ENCODE measurements at regions not wholly inside any gene's neighbourhood (a gene's known extent, or its start where the extent isn't known, plus 50 kb on each side); places are given as distances from the start of the nearest gene placed in this dataset.
A peak's percentile ranks its signal among the peaks of the same experiment; 100 is the strongest.

- in situ Hi-C loops (cut with MboI): no loop called here
Observed at GRCh38 chr15:93826790-93827189, 404.6 kb upstream of the MCTP2 start.

GRCh38 chr15:93826293-93826692 is 405.1 kb upstream of the MCTP2 start:
- no peak overlapping the region for H3K4me2 ChIP-seq (ENCODE audit: unreplicated experiment)
- peaks cover 4% of the 10 kb centered on the region for H3K4me1 ChIP-seq (ENCODE audit: insufficient read depth)
- H3K27me3 ChIP-seq (replicated peaks; ENCODE audit: insufficient read depth): no peaks in the 10 kb centered on the region
- no peaks in the 10 kb centered on the region for H3K79me2 ChIP-seq (ENCODE audit: insufficient read depth)
- no peak for TF ChIP-seq EZH2phosphoT487 (IDR thresholded peaks at IDR 0.05; ENCODE audit: insufficient read depth, low read depth)
- no peak for TF ChIP-seq EZH2 (IDR thresholded peaks at IDR 0.05; ENCODE audit: insufficient read depth, poor library complexity, severe bottlenecking)
- H3K9ac ChIP-seq: no peak overlapping the region
- 8 to 16% methylated on average over 3 of the region's 3 CpGs for WGBS, 2 experiments (ENCODE audit: low coverage in 1 of 2, low lambda C conversion rate in 2 of 2, missing lambda C conversion rate in 2 of 2)
- no peak overlapping the region for H2AFZ ChIP-seq
- no peaks in the 10 kb centered on the region for H3K9me2 ChIP-seq (ENCODE audit: insufficient read depth)
- no peaks in the 10 kb centered on the region for H4K20me1 ChIP-seq (ENCODE audit: insufficient read depth)
- in situ Hi-C loops (cut with MboI): no loop called here
- no peaks in the 10 kb centered on the region for H3K9me3 ChIP-seq (ENCODE audit: low read depth)
- no peak overlapping the region for H3K4me3 ChIP-seq
- no peak overlapping the region for H3K27ac ChIP-seq
- no peaks in the 10 kb centered on the region for H3K36me3 ChIP-seq (ENCODE audit: low read depth)
- no peak for DNase-seq
- 0 out of 2 replicates have a peak, but pooled peaks cover 4% of the 10 kb centered on the region for H3F3A ChIP-seq (ENCODE audit: insufficient read depth)

More at GRCh38 chr15:93826790-93827189, 404.6 kb upstream of the MCTP2 start:
- TF ChIP-seq EZH2phosphoT487 (IDR thresholded peaks at IDR 0.05; ENCODE audit: insufficient read depth, low read depth) (no peak), EZH2 (IDR thresholded peaks at IDR 0.05; ENCODE audit: insufficient read depth, poor library complexity, severe bottlenecking) (no peak)
- no peak for DNase-seq
- WGBS, 2 experiments (ENCODE audit: low coverage in 1 of 2, low lambda C conversion rate in 2 of 2, missing lambda C conversion rate in 2 of 2): 15 to 17% methylated on average over 4 of the region's 4 CpGs
- Histone ChIP-seq H3K9ac (no peak overlapping the region), H3K36me3 (ENCODE audit: low read depth) (no peaks in the 10 kb centered on the region), H4K20me1 (ENCODE audit: insufficient read depth) (no peaks in the 10 kb centered on the region), H3K4me1 (ENCODE audit: insufficient read depth) (peaks cover 4% of the 10 kb centered on the region), H3K27me3 (replicated peaks; ENCODE audit: insufficient read depth) (no peaks in the 10 kb centered on the region), H3K9me2 (ENCODE audit: insufficient read depth) (no peaks in the 10 kb centered on the region), H3K79me2 (ENCODE audit: insufficient read depth) (no peaks in the 10 kb centered on the region), H3K9me3 (ENCODE audit: low read depth) (no peaks in the 10 kb centered on the region), H3K4me2 (ENCODE audit: unreplicated experiment) (no peak overlapping the region), H2AFZ (no peak overlapping the region), H3K27ac (no peak overlapping the region), H3F3A (ENCODE audit: insufficient read depth) (0 out of 2 replicates have a peak, but pooled peaks cover 4% of the 10 kb centered on the region), H3K4me3 (no peak overlapping the region)

GRCh38 chr15:93825682-93826081 is 405.7 kb upstream of the MCTP2 start:
- Histone ChIP-seq H3K36me3 (ENCODE audit: low read depth) (no peaks in the 10 kb centered on the region), H3K79me2 (ENCODE audit: insufficient read depth) (no peaks in the 10 kb centered on the region), H2AFZ (no peak overlapping the region), H3K27me3 (replicated peaks; ENCODE audit: insufficient read depth) (no peaks in the 10 kb centered on the region), H3K9me2 (ENCODE audit: insufficient read depth) (no peaks in the 10 kb centered on the region), H3K9ac (no peak overlapping the region), H3K4me3 (no peak overlapping the region), H3K9me3 (ENCODE audit: low read depth) (no peaks in the 10 kb centered on the region), H3K27ac (no peak overlapping the region), H4K20me1 (ENCODE audit: insufficient read depth) (no peaks in the 10 kb centered on the region), H3F3A (ENCODE audit: insufficient read depth) (0 out of 2 replicates have a peak, but pooled peaks cover 4% of the 10 kb centered on the region), H3K4me2 (ENCODE audit: unreplicated experiment) (no peak overlapping the region), H3K4me1 (ENCODE audit: insufficient read depth) (peaks cover 4% of the 10 kb centered on the region)
- 14 to 15% methylated on average over 4 of the region's 4 CpGs for WGBS, 2 experiments (ENCODE audit: low coverage in 1 of 2, low lambda C conversion rate in 2 of 2, missing lambda C conversion rate in 2 of 2)
- in situ Hi-C loops (cut with MboI): no loop called here
- TF ChIP-seq EZH2 (IDR thresholded peaks at IDR 0.05; ENCODE audit: insufficient read depth, poor library complexity, severe bottlenecking): no peak
- no peak for TF ChIP-seq EZH2phosphoT487 (IDR thresholded peaks at IDR 0.05; ENCODE audit: insufficient read depth, low read depth)
- DNase-seq: peak; percentile 9

- H3K27ac ChIP-seq: no peak overlapping the region
- no peaks in the 10 kb centered on the region for H3K36me3 ChIP-seq (ENCODE audit: low read depth)
- no peak overlapping the region for H3K4me2 ChIP-seq (ENCODE audit: unreplicated experiment)
- H3K9me3 ChIP-seq (ENCODE audit: low read depth): no peaks in the 10 kb centered on the region
- H3K79me2 ChIP-seq (ENCODE audit: insufficient read depth): no peaks in the 10 kb centered on the region
- peak; percentile 17 for DNase-seq
- 47 to 51% methylated on average over 9 of the region's 9 CpGs for WGBS, 2 experiments (ENCODE audit: low coverage in 1 of 2, low lambda C conversion rate in 2 of 2, missing lambda C conversion rate in 2 of 2)
- in situ Hi-C loops (cut with MboI): no loop called here
- no peak overlapping the region for H3K9ac ChIP-seq
- H2AFZ ChIP-seq: no peak overlapping the region
- peaks cover 3% of the 10 kb centered on the region for H3K4me1 ChIP-seq (ENCODE audit: insufficient read depth)
- H3K4me3 ChIP-seq: no peak overlapping the region
- TF ChIP-seq EZH2phosphoT487 (IDR thresholded peaks at IDR 0.05; ENCODE audit: insufficient read depth, low read depth): no peak
- no peak for TF ChIP-seq EZH2 (IDR thresholded peaks at IDR 0.05; ENCODE audit: insufficient read depth, poor library complexity, severe bottlenecking)
- H3F3A ChIP-seq (ENCODE audit: insufficient read depth): 0 out of 2 replicates have a peak, but pooled peaks cover 4% of the 10 kb centered on the region
- H3K27me3 ChIP-seq (replicated peaks; ENCODE audit: insufficient read depth): no peaks in the 10 kb centered on the region
- no peaks in the 10 kb centered on the region for H4K20me1 ChIP-seq (ENCODE audit: insufficient read depth)
- no peaks in the 10 kb centered on the region for H3K9me2 ChIP-seq (ENCODE audit: insufficient read depth)
Observed at GRCh38 chr15:93823971-93824913, 407.1 kb upstream of the MCTP2 start.
